Panc1 (cell line): ENCODE measurements at regions not wholly inside any gene's neighbourhood (a gene's known extent, or its start where the extent isn't known, plus 50 kb on each side); places are given as distances from the start of the nearest gene placed in this dataset.

Experiments
- CTCF ChIP-seq: fragments of 450-650 bp; IDR thresholded peaks from 2 replicates; pipeline ENCODE4 v1.5.1; 2017; ENCODE audit warnings: mild to moderate bottlenecking
- POLR2AphosphoS5 ChIP-seq: IDR thresholded peaks from 2 replicates; pipeline ENCODE4 v1.6.1; 2012; ENCODE audit warnings: mild to moderate bottlenecking, low read depth, low read length, moderate library complexity
- TF ChIP-seq, protein P1 (sequence below), 2 experiments: IDR thresholded peaks; 2 replicates each; pipeline ENCODE4 v1.6.1; 2011 to 2012; ENCODE audit warnings: low read depth in 2 of 2, control low read depth in 1 of 2, low read length in 1 of 2, mild to moderate bottlenecking in 1 of 2, moderate library complexity in 1 of 2; ENCODE audit not compliant: insufficient read depth in 1 of 2

DNA sequence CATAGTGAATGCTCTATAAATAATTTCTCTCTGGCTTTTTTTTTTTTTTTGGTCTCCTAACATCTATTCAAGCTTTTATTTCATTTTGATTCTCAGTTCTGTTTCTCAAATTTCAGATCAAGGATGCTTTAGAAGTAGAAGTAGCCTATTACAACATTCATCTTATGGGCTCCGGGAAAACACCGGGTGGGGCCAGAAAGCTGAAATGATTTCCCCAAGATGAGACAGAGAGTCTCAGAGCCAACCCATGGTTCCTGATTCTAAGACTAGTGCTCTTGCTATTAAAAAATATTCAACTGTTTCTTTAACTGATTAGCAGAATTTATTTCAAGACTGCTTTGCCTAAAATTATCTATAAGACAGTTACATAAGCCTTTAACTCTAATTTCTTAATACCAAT is 147.2 kb upstream of the CCDC68 start:
- TF ChIP-seq POLR2AphosphoS5 (no peak), CTCF (no peak)
- TF ChIP-seq, protein P1, sequence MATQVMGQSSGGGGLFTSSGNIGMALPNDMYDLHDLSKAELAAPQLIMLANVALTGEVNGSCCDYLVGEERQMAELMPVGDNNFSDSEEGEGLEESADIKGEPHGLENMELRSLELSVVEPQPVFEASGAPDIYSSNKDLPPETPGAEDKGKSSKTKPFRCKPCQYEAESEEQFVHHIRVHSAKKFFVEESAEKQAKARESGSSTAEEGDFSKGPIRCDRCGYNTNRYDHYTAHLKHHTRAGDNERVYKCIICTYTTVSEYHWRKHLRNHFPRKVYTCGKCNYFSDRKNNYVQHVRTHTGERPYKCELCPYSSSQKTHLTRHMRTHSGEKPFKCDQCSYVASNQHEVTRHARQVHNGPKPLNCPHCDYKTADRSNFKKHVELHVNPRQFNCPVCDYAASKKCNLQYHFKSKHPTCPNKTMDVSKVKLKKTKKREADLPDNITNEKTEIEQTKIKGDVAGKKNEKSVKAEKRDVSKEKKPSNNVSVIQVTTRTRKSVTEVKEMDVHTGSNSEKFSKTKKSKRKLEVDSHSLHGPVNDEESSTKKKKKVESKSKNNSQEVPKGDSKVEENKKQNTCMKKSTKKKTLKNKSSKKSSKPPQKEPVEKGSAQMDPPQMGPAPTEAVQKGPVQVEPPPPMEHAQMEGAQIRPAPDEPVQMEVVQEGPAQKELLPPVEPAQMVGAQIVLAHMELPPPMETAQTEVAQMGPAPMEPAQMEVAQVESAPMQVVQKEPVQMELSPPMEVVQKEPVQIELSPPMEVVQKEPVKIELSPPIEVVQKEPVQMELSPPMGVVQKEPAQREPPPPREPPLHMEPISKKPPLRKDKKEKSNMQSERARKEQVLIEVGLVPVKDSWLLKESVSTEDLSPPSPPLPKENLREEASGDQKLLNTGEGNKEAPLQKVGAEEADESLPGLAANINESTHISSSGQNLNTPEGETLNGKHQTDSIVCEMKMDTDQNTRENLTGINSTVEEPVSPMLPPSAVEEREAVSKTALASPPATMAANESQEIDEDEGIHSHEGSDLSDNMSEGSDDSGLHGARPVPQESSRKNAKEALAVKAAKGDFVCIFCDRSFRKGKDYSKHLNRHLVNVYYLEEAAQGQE (IDR thresholded peaks at IDR 0.05; ENCODE audit: insufficient read depth in 1 of 2, low read depth in 2 of 2, low read length in 1 of 2), result no peak
